ENCODE measurements at regions not wholly inside any gene's neighbourhood (a gene's known extent, or its start where the extent isn't known, plus 50 kb on each side); places are given as distances from the start of the nearest gene placed in this dataset.
"Not testable (repeated sequence)": the region's sequence is repeated elsewhere in the genome, so short reads cannot be mapped to it uniquely, and the experiment has no call there.

DNA sequence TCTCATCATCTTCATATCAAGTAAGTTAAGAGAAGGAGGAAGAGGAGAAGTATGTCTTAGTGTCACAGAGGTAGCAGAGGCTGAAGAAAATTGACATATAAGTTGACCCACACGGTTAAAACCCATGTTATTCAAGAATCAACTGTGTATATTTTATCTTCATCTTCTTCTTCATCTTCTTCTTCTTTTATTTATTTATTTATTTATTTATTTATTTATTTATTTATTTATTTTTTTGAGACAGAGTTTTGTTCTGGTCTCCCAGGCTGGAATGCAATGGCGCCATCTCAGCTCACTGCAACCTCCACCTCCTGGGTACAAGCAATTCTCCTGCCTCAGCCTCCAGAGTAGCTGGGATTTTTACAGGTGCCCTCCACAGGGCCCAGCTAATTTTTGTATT, 1242.3 kb upstream of the RAG2 start:
- not testable (repeated sequence) for TF ChIP-seq POLR2A (IDR thresholded peaks at IDR 0.05; ENCODE audit: low read length); GATA1 (IDR thresholded peaks at IDR 0.05; ENCODE audit: low read depth, low read length)
